ENCODE measurements at regions not wholly inside any gene's neighbourhood (a gene's known extent, or its start where the extent isn't known, plus 50 kb on each side); places are given as distances from the start of the nearest gene placed in this dataset.
"Not testable (repeated sequence)": the region's sequence is repeated elsewhere in the genome, so short reads cannot be mapped to it uniquely, and the experiment has no call there.

GRCh38 chr11:71155846-71156245 lies 96.5 kb downstream of the SHANK2 start:
- H3K4me3 ChIP-seq (ENCODE audit: low read depth, low read length), result no peak overlapping the region
- no peak for TF ChIP-seq CTCF (IDR thresholded peaks at IDR 0.05; ENCODE audit: insufficient read depth, low read depth, low read length, missing control alignments)
- DNase-seq (ENCODE audit: low read depth), result no peak

GRCh38 chr11:71154261-71154805 lies 98.0 kb downstream of the SHANK2 start:
- no peak for DNase-seq (ENCODE audit: low read depth)
- TF ChIP-seq CTCF (IDR thresholded peaks at IDR 0.05; ENCODE audit: insufficient read depth, low read depth, low read length, missing control alignments), result no peak
- H3K4me3 ChIP-seq (ENCODE audit: low read depth, low read length), result no peak overlapping the region

GRCh38 chr11:71153005-71153390 lies 99.4 kb downstream of the SHANK2 start:
- no peak overlapping the region for H3K4me3 ChIP-seq (ENCODE audit: low read depth, low read length)
- DNase-seq (ENCODE audit: low read depth), result no peak

GRCh38 chr11:71152312-71153004 lies 99.9 kb downstream of the SHANK2 start:
- not testable (repeated sequence) for DNase-seq (ENCODE audit: low read depth)

More at GRCh38 chr11:71153005-71153390, 99.4 kb downstream of the SHANK2 start:
- no peak for TF ChIP-seq CTCF (IDR thresholded peaks at IDR 0.05; ENCODE audit: insufficient read depth, low read depth, low read length, missing control alignments)

GRCh38 chr11:71151561-71151960 lies 100.8 kb downstream of the SHANK2 start:
- H3K4me3 ChIP-seq (ENCODE audit: low read depth, low read length), result no peak overlapping the region
- DNase-seq (ENCODE audit: low read depth), result no peak
- no peak for TF ChIP-seq CTCF (IDR thresholded peaks at IDR 0.05; ENCODE audit: insufficient read depth, low read depth, low read length, missing control alignments)

More at GRCh38 chr11:71152312-71153004, 99.9 kb downstream of the SHANK2 start:
- not testable (repeated sequence) for H3K4me3 ChIP-seq (ENCODE audit: low read depth, low read length)

GRCh38 chr11:71150859-71151258 lies 101.5 kb downstream of the SHANK2 start:
- no peak for TF ChIP-seq CTCF (IDR thresholded peaks at IDR 0.05; ENCODE audit: insufficient read depth, low read depth, low read length, missing control alignments)
- no peak overlapping the region for H3K4me3 ChIP-seq (ENCODE audit: low read depth, low read length)
- DNase-seq (ENCODE audit: low read depth), result no peak

GRCh38 chr11:71148716-71149115 lies 103.7 kb downstream of the SHANK2 start:
- H3K4me3 ChIP-seq (ENCODE audit: low read depth, low read length), result no peak overlapping the region
- DNase-seq (ENCODE audit: low read depth), result no peak
- TF ChIP-seq CTCF (IDR thresholded peaks at IDR 0.05; ENCODE audit: insufficient read depth, low read depth, low read length, missing control alignments), result no peak
